ENCODE measurements at regions not wholly inside any gene's neighbourhood (a gene's known extent, or its start where the extent isn't known, plus 50 kb on each side); places are given as distances from the start of the nearest gene placed in this dataset.

GRCh38 chr15:89421219-89421618 lies 75.2 kb downstream of the RHCG start:
- DNase-seq, result no peak

GRCh38 chr15:89419370-89419984 lies 76.9 kb downstream of the RHCG start:
- DNase-seq, result peak; percentile 28

- no peak for DNase-seq
Observed at GRCh38 chr15:89417206-89417725, 79.1 kb downstream of the RHCG start.

GRCh38 chr15:89416339-89417183 lies 79.8 kb downstream of the RHCG start:
- DNase-seq, result peak; percentile 53

DNA sequence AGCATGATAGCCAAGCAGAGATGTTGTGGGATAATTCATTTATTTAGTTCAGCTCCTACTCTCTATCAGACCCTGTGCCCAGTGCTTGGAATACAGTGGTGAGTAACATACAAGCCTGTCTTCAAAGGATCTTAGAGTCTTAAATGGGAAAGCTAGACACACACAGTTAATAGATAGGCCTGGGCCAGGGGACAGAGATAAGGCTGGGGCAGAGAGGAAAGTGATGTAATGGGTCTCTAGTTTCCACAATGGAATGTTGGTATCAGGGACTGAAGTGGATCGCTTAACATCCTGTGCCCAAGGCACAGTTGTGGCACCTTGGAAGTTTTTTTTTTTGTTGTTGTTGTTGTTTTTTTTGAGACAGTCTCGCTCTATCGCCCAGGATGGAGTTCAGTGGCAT lies 79.9 kb upstream of the POLG start:
- no peak for DNase-seq

GRCh38 chr15:89413877-89414276 lies 79.3 kb upstream of the POLG start:
- DNase-seq, result no peak

- DNase-seq, result no peak
Observed at GRCh38 chr15:89412905-89413411, 78.3 kb upstream of the POLG start.

- no peak for DNase-seq
Observed at GRCh38 chr15:89410039-89410435, 75.4 kb upstream of the POLG start.

DNA sequence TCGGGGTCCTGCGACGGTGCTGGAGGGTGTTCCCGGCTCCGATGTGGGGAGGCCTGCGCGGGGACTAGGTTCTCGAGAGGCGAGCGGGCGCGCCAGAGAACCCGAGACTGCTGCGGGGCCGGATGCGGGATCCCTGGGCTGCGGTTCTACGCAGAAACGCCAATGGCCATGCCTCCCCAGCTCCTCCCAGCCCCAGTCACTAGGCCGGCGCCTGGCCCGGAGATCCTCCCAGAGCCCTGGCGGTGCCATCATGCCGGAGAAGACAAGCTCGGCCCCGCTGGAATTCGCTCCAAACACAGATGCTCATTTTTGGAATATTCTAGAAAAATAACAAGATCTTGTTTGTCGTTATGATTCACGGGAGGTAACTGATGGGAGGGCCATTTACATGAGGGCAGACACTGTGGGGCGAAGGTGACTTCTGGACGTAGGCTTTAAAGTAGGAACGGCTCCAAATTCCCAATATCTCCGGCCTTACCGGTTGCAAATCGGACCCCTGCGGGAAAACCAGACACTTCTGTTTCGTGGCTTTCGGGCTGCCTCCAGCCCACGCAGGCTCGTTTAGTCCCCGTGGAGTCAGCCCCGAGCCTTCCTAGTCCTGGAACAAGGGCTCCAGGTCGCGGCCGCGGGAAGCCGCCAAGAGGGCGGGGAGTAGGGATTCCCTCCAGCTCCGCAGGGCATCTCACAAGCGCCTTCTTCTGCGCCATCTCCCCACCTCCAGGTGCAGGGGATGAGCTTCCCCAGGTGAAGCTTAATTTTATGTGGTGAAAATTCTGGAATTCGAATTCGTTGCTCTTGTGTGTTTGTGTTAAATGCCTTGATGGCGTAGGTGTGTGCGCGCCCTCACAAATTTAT lies 74.8 kb upstream of the POLG start:
- no peak for DNase-seq

DNA sequence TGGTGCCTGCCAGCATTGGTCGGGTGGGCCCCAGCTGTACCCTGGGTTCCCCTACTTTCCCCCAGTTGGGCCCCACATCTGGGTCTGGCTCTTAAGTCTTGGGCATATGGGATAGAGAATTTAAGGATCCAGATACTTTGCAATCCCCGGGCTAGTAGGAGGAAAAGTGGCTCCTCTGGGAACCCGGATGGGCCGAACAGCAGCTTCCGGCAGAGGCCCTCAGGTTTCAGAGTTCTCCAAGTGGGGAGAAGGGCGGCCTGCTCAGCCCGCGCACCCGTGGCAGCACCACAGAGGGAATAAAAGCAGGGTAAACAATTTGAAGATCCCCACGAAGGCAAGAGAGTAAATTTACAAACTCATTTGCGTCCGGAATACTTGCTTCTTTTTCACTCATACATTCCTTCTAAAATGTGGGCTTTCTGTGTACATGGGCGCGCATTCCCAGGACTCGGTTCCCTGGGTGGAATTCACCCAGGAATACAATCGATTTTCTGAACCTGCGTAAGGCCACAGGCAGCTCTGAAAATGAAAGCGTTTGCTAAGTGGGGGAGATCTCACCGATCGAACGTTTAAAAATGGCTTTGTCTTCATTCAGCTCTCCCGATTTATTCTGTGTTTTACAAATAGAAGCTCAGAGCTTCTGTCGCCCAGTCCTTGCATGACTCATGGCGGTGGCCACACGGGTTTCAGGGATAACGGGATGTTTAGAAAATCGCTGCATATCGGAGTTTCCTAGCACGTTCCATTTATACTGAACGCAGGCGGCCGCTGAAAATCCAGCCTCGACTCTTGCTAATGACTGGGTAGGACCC lies 74.0 kb upstream of the POLG start:
- DNase-seq, result no peak

GRCh38 chr15:89406940-89407607 lies 72.5 kb upstream of the POLG start:
- DNase-seq, result no peak

DNA sequence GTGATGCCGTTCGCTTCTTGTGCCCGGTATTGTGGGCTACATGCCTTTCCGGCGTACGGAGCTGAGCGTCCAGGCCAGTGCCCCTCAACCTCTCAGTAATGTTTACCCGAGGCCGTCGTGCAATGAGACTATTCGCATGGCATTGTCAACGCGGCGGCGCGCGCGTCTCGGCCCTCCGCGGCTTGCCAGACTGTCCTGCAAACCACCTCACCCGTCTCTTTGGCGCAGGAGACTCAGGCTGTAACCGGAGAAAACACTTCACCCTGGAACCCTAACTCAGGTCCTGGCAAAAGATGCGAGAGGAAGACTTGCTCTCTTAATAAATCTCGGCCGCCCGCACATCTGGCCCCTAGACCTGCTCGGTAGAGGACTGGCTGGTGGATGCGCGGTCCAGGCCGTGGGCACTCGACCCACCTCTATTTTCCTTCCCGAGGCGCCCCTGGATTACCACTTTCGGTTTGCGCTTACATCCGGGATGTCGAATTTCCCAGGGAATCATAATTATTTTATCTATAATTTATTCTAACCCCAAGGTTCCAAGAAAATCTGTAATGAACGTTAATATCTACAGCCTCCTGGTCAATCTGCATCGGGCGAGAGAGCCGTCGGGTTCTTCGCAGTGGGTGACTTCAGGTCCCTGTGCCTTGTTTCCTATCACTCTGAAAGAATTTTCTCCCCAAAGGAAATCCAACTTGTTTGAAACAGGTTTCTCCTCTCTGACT lies 71.8 kb upstream of the POLG start:
- no peak for DNase-seq

DNA sequence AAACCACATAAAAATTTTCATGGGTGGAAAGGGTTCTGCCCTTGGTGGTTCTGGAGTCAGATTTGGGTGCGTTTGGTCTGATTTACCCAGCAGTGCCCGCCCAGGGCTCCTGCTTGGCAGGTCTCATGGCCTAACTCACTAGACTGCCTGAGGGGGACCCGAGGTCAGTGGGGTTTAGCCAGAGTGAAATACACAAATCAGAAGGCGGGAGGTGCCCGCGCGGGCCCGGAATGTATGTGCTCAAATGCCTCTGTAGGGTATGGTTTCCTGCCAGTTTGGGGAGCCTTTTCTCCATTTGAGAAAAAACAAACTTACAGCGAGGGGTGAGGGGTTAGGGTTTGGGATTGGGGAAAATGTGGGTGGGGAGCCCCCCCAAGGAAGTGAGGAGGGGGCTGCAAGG lies 70.9 kb upstream of the POLG start:
- DNase-seq, result no peak

DNA sequence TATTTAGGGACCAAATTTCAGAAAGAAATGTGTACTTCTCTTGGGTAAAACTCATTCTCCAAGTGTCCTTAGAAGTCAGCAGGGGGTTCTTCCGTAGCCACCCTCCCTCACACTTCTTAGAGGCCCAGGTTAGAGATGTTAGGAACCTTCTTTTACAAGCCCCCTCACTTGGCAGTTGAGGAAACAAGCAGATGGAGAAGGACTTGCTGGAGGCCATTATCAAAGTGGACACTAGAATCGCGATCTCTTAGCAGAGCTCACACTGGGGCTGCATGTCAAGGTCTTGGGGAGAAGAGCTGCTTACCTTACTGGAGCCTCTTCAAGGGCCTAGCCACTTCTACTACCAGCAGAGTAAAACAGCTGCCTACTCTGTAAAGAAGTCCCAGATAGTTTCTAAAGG lies 69.4 kb upstream of the POLG start:
- no peak for DNase-seq

GRCh38 chr15:89402518-89402805 lies 67.8 kb upstream of the POLG start:
- no peak for DNase-seq

DNA sequence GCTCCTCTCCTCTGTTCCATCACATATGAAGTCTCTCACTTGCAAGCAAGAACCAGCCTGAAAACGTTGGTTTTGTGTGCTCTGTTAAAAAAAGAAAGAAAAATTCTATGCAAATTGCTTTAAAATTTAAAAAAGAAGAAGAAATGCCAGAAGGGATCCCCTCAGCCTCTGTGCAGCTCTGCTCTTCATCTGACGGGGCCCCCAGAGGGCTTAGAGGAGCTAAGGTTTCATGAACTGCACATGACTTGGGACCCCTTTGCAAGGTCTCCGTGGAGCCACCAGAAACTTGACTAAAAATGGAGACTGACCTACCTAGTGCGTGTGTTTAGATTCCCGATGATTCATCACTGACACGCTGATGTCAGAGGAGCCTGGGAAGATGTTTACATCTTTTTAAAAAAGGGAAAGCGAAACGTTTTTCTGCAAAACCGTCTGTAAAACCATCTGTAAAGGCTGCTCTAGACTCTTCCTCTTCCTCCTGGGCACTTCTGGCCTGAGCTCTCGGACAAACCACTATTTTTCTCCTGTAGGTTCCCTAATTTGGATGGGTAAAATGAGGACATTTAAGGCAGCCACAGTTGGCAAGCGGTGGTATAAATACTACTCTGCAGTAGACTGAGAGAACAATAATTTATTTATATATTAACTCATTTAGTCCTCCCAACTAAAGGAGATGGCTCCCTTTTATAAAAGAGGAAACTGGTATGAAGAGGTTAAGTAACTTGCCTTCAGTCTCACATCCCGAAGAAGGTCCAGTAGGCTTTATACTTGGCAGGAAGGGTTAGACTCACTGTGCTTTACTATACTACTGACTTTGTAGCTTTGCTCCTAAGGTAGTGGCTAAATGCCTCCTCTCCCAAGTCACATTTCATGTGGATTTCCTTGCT lies 67.2 kb upstream of the POLG start:
- DNase-seq, result peak; percentile 31

DNA sequence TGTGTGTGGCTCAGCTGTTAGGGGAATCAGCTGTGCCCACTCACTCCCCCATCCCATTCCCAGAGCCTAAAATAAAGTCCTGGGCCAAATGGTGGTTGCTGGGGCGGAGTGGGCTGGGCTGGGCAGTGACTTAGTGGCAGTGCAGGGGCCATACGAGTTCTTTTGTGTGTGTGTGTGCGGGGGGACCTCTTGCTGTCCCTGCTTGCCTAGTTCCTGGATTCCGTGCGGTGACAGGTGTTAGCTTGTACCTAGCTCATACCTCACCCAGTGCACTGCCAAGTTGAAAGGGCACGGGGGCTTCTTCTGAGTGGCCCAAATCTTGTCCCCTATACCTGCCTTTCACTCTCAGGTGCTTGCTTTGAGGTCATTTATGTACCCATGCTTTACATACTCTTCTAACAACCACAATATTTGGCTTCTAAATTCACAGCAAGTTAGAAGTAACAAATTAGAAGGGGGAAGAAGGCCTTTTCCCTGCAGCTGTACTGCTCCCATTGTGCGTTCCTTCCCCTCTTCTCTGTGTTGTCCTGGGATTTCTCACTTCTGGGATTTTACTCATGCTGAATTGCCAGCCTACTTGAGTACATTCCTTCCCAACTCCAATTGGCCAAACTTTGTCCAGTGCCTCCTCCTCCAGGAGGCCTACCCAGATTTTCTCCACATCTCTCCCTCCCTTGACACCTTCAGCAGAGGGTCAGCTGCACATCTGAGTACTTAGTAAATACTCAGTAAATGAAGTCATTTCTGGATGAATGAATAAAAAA lies 66.3 kb upstream of the POLG start:
- DNase-seq, result no peak

DNA sequence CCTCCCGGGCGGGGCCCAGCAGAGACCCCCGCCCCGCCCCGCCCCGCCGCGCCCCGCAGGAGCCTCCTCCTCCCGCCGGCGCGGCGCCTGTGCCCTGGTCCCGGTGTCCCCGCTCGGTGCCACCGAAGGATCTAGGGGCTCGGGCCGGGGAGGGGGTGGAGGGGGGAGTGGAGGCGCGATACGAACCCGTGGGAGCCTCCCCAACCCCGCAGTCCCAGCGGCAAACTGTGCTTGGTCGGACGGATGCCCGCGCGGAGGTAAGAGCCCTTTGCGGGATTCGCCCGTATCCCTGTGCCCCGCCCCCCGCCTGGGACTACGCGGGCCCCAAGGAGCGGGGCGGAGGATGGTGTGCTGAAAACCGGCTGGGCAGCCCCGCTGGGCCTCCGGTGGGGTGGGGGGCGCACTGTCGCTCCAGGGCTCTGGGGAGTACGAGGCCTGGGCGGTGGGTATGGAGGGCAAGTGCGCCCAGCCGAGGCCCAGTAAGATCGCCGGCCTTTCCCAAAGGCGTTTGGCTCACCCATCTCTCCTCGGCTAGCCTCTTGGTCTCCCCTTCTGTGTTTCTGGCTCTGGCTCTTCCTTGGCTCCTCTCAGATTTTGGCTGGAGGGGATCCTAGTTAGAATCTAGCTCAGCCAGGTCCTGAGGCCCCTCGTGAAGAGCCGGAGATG lies 65.6 kb upstream of the POLG start:
- DNase-seq, result no peak

All from fibroblast of skin of right quadriceps (primary cell).